ENCODE measurements at regions not wholly inside any gene's neighbourhood (a gene's known extent, or its start where the extent isn't known, plus 50 kb on each side); places are given as distances from the start of the nearest gene placed in this dataset.

- Histone ChIP-seq H3K4me1 (ENCODE audit: insufficient read depth, low read length) (no peaks in the 10 kb centered on the region), H3K9me3 (ENCODE audit: low read length) (peaks cover 10% of the 10 kb centered on the region), H3K4me3 (replicated peaks in 1 of 3; ENCODE audit: insufficient read depth in 1 of 3, low read depth in 2 of 3, low read length in 3 of 3) (no peak overlapping the region), H3K9ac (ENCODE audit: insufficient read depth, low read depth, low read length) (no peak overlapping the region), H3K27ac (ENCODE audit: extremely low read length, insufficient read depth, low read length) (no peak overlapping the region), H2AFZ (ENCODE audit: low read length) (no peak overlapping the region), H3K4me2 (ENCODE audit: low read depth, low read length) (no peak overlapping the region), H3K36me3 (replicated peaks in 1 of 2; ENCODE audit: control insufficient read depth in 1 of 2, insufficient read depth in 2 of 2, low read length in 2 of 2) (no peaks in the 10 kb centered on the region), H4K20me1 (ENCODE audit: insufficient read depth, low read length) (no peaks in the 10 kb centered on the region), H3K27me3 (ENCODE audit: control insufficient read depth in 1 of 2, insufficient read depth in 2 of 2, low read length in 2 of 2) (no peaks in the 10 kb centered on the region), H3K79me2 (ENCODE audit: insufficient read depth, low read length) (no peaks in the 10 kb centered on the region)
- POLR2A ChIA-PET, result no interaction called here
- intact Hi-C loops (cut with micrococcal nuclease; ENCODE audit: unreplicated experiment), result no loop called here
- no TSS peak for BruUV-seq (replicated peaks)
- no peak for TF ChIP-seq ZNF772 (CRISPR knock-in tag; IDR thresholded peaks at IDR 0.05)
- TF ChIP-seq AKAP8 (CRISPR knock-in tag; IDR thresholded peaks at IDR 0.05), result no peak
- no peak for TF ChIP-seq ZNF749 (CRISPR knock-in tag; IDR thresholded peaks at IDR 0.05; ENCODE audit: borderline replicate concordance)
- TF ChIP-seq PLSCR1 (CRISPR knock-in tag; IDR thresholded peaks at IDR 0.05; ENCODE audit: borderline replicate concordance), result no peak
- TF ChIP-seq BHLHE40 (IDR thresholded peaks at IDR 0.05; ENCODE audit: low read length), result no peak
- TF ChIP-seq ZNF766 (CRISPR knock-in tag; IDR thresholded peaks at IDR 0.05; ENCODE audit: borderline replicate concordance), result no peak
- FAIRE-seq (no peak), ATAC-seq (no peak), DNase-seq (ENCODE audit: low spot score) (no peak)
- in situ Hi-C loops (cut with HindIII; ENCODE audit: extremely low pct_ligation_motif_present, low pct_unique_long_range_greater_than_20kb), result no loop called here
- CTCF ChIA-PET (ENCODE audit: low intra/inter-chr PET ratio, low total read pairs), result no interaction called here
- WGBS (ENCODE audit: low lambda C conversion rate), result under 1% methylated on average over 3 of the region's 3 CpGs
Observed at GRCh38 chr5:45057564-45057963, 248.8 kb downstream of the MRPS30 start.

GRCh38 chr5:45060724-45061123, 252.0 kb downstream of the MRPS30 start:
- no peaks in the 10 kb centered on the region for H3K4me1 ChIP-seq (ENCODE audit: insufficient read depth, low read length)
- TF ChIP-seq ARNTL (CRISPR knock-in tag; IDR thresholded peaks at IDR 0.05), result no peak
- TF ChIP-seq NR0B2 (CRISPR knock-in tag; IDR thresholded peaks at IDR 0.05), result no peak
- TF ChIP-seq ZNF550 (CRISPR knock-in tag; IDR thresholded peaks at IDR 0.05; ENCODE audit: borderline replicate concordance), result no peak
- TF ChIP-seq NFIB (CRISPR knock-in tag; IDR thresholded peaks at IDR 0.05; ENCODE audit: borderline replicate concordance), result no peak
- TF ChIP-seq NFYB (CRISPR knock-in tag; IDR thresholded peaks at IDR 0.05), result no peak
- no peak for TF ChIP-seq ZNF414 (CRISPR knock-in tag; IDR thresholded peaks at IDR 0.05)
- no peak overlapping the region for H3K4me3 ChIP-seq (replicated peaks in 1 of 3; ENCODE audit: insufficient read depth in 1 of 3, low read depth in 2 of 3, low read length in 3 of 3)
- no peak overlapping the region for H2AFZ ChIP-seq (ENCODE audit: low read length)
- BruUV-seq (replicated peaks), result no TSS peak
- no peaks in the 10 kb centered on the region for H3K79me2 ChIP-seq (ENCODE audit: insufficient read depth, low read length)
- H3K36me3 ChIP-seq (replicated peaks in 1 of 2; ENCODE audit: control insufficient read depth in 1 of 2, insufficient read depth in 2 of 2, low read length in 2 of 2), result no peaks in the 10 kb centered on the region
- intact Hi-C loops (cut with micrococcal nuclease; ENCODE audit: unreplicated experiment) (no loop called here), in situ Hi-C loops (cut with HindIII; ENCODE audit: extremely low pct_ligation_motif_present, low pct_unique_long_range_greater_than_20kb) (no loop called here)
- H3K27me3 ChIP-seq (ENCODE audit: control insufficient read depth in 1 of 2, insufficient read depth in 2 of 2, low read length in 2 of 2), result no peaks in the 10 kb centered on the region
- no peaks in the 10 kb centered on the region for H4K20me1 ChIP-seq (ENCODE audit: insufficient read depth, low read length)
- WGBS (ENCODE audit: low lambda C conversion rate), result 12% methylated on average over 2 of the region's 2 CpGs
- H3K9ac ChIP-seq (ENCODE audit: insufficient read depth, low read depth, low read length), result no peak overlapping the region
- POLR2A ChIA-PET, result no interaction called here
- peaks cover 19% of the 10 kb centered on the region for H3K9me3 ChIP-seq (ENCODE audit: low read length)
- no peak for ATAC-seq
- FAIRE-seq, result no peak
- H3K4me2 ChIP-seq (ENCODE audit: low read depth, low read length), result no peak overlapping the region
- no peak overlapping the region for H3K27ac ChIP-seq (ENCODE audit: extremely low read length, insufficient read depth, low read length)
- CTCF ChIA-PET (ENCODE audit: low intra/inter-chr PET ratio, low total read pairs), result no interaction called here
- no peak for DNase-seq (ENCODE audit: low spot score)
